C1 segment of cervical spinal cord (tissue), 14 donors: ENCODE measurements at regions not wholly inside any gene's neighbourhood (a gene's known extent, or its start where the extent isn't known, plus 50 kb on each side); places are given as distances from the start of the nearest gene placed in this dataset.

Experiments
- DNase-seq, 14 donors: peaks; one replicate each; lab custom pipeline; 2025; lab: John Stamatoyannopoulos, UW

DNA sequence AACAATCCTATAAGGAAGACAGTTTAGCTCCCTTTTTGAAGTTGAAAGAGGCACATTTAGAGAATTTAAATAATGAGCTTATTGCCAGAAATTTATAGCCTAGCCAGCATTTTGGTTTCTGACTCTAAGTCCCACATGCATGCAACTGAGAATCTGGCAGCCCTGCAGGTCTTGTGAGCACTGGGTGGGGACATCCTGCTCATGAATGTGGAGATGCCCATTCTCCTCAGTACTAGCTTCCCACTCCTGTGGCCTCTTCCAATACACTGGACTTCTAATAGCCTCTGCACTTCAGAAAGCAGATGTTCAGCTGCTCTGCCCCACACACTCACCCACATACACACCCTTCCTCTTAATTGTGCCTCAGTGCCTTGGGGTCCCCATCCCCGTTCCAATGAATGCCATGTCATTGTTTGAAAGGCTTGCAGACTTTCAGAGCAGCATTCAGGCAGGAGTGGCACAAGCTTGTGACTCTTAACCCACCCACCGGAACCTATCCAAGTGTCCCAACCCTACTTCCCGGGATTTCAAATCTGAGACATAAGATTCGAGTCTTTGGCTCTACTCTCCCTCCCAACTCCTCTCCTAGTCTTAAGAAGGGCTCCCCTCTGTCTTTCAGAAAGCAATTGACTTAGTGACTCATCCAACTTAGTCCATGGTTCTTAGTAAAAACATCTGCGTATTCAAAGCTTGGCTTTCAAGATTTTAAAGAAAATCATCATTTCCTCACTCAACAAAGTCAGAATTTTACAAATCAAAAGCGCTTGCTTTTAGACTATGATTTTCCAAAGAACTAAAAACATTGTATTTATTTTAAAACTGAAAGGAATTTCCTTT, 80.0 kb upstream of the FREM2 start:
- DNase-seq, result no peak

DNA sequence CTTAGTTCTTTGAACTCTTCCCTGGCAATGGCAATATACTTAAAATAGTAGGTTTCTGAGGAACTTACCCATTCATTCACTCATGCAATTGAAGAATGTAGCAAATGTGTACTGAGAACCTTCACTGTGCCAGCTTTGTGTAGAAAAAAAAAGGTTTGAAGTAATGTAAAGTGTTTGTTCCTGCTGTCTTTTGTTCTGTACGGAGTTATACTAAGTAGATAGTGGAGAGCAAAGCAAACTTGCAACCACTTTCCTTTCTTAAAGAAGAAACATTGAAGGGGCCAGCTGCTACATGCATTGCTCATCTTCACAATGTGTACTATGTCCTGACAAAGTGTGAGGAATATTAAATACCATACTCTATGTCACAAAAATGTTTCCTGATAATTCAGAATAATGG, 68.9 kb upstream of the FREM2 start:
- DNase-seq, result no peak

DNA sequence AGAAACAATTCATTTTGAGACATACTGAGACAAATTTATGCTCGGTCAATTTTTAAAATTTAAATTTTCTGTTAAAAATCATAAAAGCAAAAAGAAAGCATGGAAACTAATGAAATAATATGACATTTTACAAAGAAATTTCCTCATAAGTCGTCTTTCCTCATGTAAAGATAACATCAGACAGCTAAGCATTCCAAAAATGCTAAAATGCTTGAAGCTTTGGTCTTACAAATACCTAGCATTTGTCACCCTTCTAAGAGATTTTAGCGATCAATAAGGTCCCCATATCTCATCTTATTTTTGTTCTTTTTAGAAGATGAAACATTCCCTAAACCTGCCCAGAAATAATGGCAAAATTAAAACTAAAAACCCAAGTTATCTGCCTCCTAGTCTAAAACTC, 68.5 kb upstream of the FREM2 start:
- no peak for DNase-seq

DNA sequence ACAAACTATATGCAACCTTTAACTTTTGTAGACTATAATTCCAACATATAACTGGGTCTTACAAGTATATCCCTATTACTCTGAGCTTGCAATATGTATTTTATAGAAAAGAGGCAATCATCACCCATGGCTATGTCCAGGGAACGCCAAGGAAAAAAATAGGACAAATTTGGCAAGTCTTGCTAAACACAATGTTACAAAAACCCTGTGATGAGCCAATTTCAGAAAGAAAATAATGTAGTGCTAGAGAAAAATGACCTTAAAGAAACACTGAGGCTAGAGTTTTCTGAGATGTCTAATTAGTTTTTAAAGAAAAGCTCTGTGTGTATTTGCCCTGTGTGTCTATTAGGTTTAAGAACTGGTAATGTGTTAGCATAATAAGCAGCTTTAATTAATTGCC, 68.0 kb upstream of the FREM2 start:
- DNase-seq, result no peak

DNA sequence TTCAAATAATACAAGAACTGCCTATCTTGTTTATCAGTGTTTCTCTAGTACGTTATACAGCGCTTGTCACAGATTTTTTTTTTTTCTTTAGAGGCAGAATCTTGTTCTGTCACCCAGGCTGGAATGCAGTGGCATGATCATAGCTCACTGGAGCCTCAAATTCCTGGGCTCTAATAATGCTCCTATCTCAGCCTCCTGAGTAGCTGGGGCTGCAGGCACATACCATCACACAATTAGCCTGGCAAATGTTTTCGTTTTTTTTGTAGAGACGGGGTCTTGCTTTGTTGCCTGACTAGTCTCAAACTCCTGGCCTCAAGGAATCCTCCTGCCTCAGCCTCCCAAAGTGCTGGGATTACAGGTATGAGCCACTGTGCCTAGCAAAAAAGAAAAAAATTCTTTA, 66.0 kb upstream of the FREM2 start:
- no peak for DNase-seq

DNA sequence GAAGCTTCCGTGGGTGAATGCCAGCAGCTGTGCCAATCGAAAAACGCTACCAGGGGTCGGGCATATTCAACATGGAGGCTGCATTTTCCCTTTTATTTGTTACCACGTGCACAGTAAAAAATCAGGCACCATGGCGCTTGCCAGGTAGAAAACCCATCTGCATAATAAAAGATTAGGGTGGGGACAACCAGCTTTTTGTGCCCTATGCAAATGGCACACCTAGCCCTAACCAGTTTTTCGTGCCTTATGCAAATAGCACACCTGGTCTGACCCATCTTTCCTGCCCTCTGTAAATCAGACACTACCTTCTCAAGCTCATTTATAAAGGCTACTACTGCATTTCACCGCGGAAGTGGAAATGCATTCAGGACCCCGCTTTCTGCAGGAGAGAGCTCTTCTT, 62.1 kb upstream of the FREM2 start:
- no peak for DNase-seq

DNA sequence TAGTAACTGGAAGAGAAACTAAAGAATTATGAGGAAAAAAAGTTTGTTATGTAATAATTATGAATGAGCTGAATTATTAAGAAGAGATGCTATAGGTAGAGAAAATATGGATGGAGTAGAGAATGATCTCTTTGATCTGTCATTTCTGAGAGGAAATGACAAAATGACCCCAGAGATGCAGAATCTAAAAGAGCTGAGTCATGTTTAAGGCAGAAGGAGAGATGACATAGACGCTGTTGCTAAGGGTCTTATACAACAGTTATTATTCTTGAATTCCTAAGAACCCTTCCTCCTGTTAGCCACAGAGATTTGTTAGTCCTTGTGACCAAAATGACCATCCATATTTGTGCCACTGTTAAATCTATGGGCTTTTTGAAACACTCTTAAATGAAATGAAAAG, 58.3 kb upstream of the FREM2 start:
- no peak for DNase-seq

DNA sequence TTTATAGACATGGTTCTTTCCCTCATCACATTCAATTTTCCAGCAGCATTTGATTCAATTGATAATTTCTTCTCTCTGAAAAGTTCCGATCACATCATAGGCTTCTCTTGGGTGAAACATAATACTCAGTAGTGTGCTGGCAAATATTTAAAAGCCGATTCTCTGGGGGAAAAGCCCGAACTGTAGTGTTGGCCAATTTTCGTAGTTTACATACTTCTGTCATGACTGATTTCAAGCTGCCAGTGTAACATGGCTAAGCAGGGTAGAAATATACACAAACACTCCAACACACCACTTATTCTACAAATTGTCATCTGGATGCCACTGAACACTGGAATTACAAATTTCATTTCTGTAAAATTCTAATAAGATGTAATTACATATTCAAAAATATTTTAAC, 56.1 kb upstream of the FREM2 start:
- DNase-seq, result no peak

DNA sequence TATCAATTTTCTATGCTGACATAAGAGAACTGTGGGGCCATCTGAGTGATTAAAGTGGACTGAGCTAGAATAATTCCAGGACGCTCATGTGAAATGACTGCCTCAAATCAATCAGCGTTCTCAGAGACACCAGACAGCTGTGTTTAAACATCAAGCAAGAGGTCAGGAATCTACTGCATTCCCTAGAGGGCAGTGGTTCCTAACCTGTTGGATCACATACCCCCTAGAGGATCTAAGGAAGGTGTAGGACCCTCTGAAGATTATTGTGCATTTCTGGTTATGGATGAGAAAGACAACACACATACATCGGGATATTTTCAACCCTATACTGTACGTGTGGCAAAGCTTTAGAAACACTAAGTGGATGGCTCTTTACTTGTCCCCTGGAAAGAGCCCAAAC, 51.8 kb upstream of the FREM2 start:
- DNase-seq, result no peak

DNA sequence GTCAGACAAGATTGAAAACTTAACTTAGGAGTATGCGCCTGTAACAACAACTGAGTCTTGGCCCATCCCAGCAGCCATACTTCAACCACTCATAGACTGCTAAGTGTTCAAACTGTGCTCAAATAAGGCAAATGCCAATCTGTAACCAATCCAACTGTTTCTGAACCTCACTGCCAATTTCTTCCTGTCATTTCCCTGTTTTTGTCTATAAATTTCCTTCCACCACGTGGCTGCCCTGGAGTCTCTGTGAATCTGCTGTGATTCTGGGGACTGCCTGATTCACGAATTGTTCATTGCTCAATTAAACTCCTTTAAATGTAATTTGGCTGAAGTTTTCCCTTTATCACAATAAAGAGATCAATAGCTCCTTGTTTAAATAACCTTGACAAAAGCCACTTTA, 50.8 kb upstream of the FREM2 start:
- DNase-seq, result no peak

DNA sequence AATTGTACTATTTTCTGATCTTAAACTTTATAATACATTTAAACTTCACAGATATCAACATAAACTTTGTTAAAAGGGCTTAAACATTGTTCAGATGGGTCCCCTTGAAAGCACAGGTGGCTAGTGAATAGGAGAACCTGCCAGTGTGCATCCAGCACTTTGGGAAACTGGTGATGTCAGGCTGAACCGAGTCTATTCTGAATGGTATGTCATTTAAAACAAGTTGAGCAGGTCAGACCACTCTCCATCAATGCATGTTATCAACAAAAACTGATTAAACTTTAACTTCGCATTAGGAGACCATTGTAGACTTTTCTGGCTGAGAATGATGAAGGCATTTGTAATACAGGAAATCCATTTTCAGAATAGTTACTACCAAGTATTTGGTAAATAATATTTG, 50.1 kb upstream of the FREM2 start:
- no peak for DNase-seq
